Keratinocyte (primary cell): ENCODE measurements at regions not wholly inside any gene's neighbourhood (a gene's known extent, or its start where the extent isn't known, plus 50 kb on each side); places are given as distances from the start of the nearest gene placed in this dataset.

Source experiments
- EZH2 ChIP-seq: IDR thresholded peaks from one replicate; pipeline ENCODE4 v1.6.1; 2012; ENCODE audit warnings: inconsistent platforms, mild to moderate bottlenecking, low read length, moderate library complexity
- TF ChIP-seq, protein P1 (sequence below), 3 experiments: IDR thresholded peaks in 1 of 3; conservative IDR thresholded peaks in 1 of 3; optimal IDR thresholded peaks in 1 of 3; 2 replicates in 2 of 3; 3 replicates in 1 of 3; pipeline versions ENCODE3 to v1.5.1; 2011; ENCODE audit warnings: low read length in 3 of 3, mild to moderate bottlenecking in 3 of 3, moderate library complexity in 2 of 3, control low read depth in 1 of 3, inconsistent platforms in 1 of 3; ENCODE audit not compliant: insufficient read depth in 2 of 3; ENCODE audit errors: extremely low read depth in 1 of 3

DNA sequence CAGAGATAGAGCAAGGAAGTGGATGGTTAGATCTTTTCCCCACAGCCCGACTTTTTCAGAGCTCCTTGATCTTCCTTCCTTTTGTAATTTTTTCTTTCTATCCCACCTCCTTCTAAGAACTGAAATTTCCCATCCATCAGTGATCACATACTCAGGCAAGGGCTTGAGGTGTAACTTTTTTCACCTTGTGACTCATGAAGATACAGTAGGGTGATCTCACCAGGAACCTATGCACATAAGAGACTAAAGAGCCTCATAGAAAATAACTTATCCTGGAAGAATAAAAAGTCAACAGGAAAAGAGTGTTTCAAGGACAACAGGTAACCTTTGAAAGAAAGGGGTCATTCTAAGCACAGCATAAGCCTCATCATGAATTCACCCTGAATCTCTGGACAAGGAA lies 131.2 kb upstream of the HCCS start:
- TF ChIP-seq EZH2 = no peak
- TF ChIP-seq, protein P1, sequence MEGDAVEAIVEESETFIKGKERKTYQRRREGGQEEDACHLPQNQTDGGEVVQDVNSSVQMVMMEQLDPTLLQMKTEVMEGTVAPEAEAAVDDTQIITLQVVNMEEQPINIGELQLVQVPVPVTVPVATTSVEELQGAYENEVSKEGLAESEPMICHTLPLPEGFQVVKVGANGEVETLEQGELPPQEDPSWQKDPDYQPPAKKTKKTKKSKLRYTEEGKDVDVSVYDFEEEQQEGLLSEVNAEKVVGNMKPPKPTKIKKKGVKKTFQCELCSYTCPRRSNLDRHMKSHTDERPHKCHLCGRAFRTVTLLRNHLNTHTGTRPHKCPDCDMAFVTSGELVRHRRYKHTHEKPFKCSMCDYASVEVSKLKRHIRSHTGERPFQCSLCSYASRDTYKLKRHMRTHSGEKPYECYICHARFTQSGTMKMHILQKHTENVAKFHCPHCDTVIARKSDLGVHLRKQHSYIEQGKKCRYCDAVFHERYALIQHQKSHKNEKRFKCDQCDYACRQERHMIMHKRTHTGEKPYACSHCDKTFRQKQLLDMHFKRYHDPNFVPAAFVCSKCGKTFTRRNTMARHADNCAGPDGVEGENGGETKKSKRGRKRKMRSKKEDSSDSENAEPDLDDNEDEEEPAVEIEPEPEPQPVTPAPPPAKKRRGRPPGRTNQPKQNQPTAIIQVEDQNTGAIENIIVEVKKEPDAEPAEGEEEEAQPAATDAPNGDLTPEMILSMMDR (optimal IDR thresholded peaks at IDR 0.05 in 1 of 3, IDR thresholded peaks at IDR 0.05 in 1 of 3, conservative IDR thresholded peaks at IDR 0.05 in 1 of 3; ENCODE audit: extremely low read depth in 1 of 3, insufficient read depth in 2 of 3, low read length in 3 of 3) = no peak
